Ovary (tissue), 7 donors: ENCODE measurements at regions not wholly inside any gene's neighbourhood (a gene's known extent, or its start where the extent isn't known, plus 50 kb on each side); places are given as distances from the start of the nearest gene placed in this dataset.
"Not testable (repeated sequence)": the region's sequence is repeated elsewhere in the genome, so short reads cannot be mapped to it uniquely, and the experiment has no call there.

Experiments used
- DNase-seq, 5 donors: peaks; one replicate each; pipeline ENCODE4 v3.0.0-alpha.2; 2019 to 2020
- H3K27ac ChIP-seq, 2 donors: fragments of 200-600 bp; one replicate each; pipeline versions ENCODE4 v1.5.1 to v1.8.0; 2019 to 2022
- H3K27me3 ChIP-seq: fragments of 200-600 bp; one replicate; pipeline ENCODE4 v1.8.0; 2022
- H3K36me3 ChIP-seq: fragments of 200-600 bp; sonication (generic); one replicate; pipeline ENCODE4 v1.5.1; 2019
- H3K4me1 ChIP-seq: one replicate; pipeline ENCODE4 v1.8.1; 2013; ENCODE audit warnings: mild to moderate bottlenecking, moderate library complexity; ENCODE audit not compliant: insufficient read depth
- H3K4me3 ChIP-seq: fragments of 200-600 bp; sonication (generic); one replicate; pipeline ENCODE4 v1.5.1; 2017
- H3K9me3 ChIP-seq, 2 donors: fragments of 200-600 bp in 1 of 2; sonication (generic) in 1 of 2; one replicate each; pipeline versions ENCODE4 v1.5.1 to v1.8.1; 2013 to 2019; ENCODE audit warnings: mild to moderate bottlenecking in 1 of 2, moderate library complexity in 1 of 2
- EP300 ChIP-seq: sonication (generic); formaldehyde crosslinking; IDR thresholded peaks from one replicate; pipeline ENCODE4 v1.6.1; 2017; ENCODE audit warnings: antibody characterized with exemption
- POLR2A ChIP-seq: fragments of 450-650 bp; IDR thresholded peaks from one replicate; pipeline ENCODE4 v1.6.1; 2017; ENCODE audit warnings: antibody characterized with exemption, mild to moderate bottlenecking, moderate library complexity
- WGBS, 3 donors: extraction: QIAGEN DNeasy Blood & Tissue Kit in 1 of 3; methylation state at CpG; one replicate each; pipeline versions ENCODE4 v1.1.5 to v1.1.7; 2013 to 2017; 5-methylcytosine and 5-hydroxymethylcytosine counted together
- intact Hi-C, 4 donors: fragments of 100-400 bp; cut with DNase I; formaldehyde crosslinking; loops; one replicate each; pipeline versions ENCODE4 v1.11.0 to v1.15.1; 2022 to 2023
- TF ChIP-seq, protein P1 (sequence below), 3 donors: fragments of 450-650 bp in 2 of 3; fragments of 200-600 bp in 1 of 3; IDR thresholded peaks; one replicate each; pipeline versions ENCODE4 v1.5.1 to v1.8.0; 2016 to 2022; ENCODE audit warnings: antibody characterized with exemption in 3 of 3, mild to moderate bottlenecking in 1 of 3
- donor health status: DM: no; HTN: no; CAD: no; lungs with moderate emphysema.
- donor health status: DM: no; HTN: no; CAD: no.
- donor health status: Bipolar disorder and iron deficiency.
- donor health status: DM: no; HTN: no; CAD: no.
- donor health status: DM: yes; HTN: yes; CAD: no.

DNA sequence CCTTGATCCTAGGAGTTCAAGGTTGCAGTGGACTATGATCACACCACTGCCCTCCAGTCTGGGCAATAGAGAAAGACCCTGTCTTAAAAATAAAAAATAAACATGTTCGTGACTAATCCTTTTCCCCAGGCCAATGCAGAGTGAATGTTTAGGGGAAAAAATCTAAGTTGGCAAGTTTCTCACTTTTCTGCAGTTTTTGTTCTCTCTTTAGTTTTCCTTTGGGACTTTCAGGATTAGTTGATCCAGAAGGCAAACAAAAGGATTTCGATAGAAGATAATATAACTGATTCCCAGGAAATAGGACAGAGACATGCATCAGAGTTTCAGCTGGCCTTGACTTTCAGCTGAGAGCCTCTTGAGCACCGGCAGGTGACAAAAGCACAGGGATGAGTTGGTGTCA, 53.3 kb downstream of the SOD2 start:
- no peaks in the 10 kb centered on the region for H3K9me3 ChIP-seq
- DNase-seq = no peak
- H3K27me3 ChIP-seq = no peaks in the 10 kb centered on the region
- intact Hi-C loops = no loop called here
- no peak for TF ChIP-seq EP300
- TF ChIP-seq, protein P1, sequence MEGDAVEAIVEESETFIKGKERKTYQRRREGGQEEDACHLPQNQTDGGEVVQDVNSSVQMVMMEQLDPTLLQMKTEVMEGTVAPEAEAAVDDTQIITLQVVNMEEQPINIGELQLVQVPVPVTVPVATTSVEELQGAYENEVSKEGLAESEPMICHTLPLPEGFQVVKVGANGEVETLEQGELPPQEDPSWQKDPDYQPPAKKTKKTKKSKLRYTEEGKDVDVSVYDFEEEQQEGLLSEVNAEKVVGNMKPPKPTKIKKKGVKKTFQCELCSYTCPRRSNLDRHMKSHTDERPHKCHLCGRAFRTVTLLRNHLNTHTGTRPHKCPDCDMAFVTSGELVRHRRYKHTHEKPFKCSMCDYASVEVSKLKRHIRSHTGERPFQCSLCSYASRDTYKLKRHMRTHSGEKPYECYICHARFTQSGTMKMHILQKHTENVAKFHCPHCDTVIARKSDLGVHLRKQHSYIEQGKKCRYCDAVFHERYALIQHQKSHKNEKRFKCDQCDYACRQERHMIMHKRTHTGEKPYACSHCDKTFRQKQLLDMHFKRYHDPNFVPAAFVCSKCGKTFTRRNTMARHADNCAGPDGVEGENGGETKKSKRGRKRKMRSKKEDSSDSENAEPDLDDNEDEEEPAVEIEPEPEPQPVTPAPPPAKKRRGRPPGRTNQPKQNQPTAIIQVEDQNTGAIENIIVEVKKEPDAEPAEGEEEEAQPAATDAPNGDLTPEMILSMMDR (IDR thresholded peaks at IDR 0.05) = no peak
- no peak overlapping the region for H3K27ac ChIP-seq
- H3K4me1 ChIP-seq = no peaks in the 10 kb centered on the region
- 45 to 63% (median 56%) methylated on average over 3 of the region's 3 CpGs for WGBS, 3 donors
- no peaks in the 10 kb centered on the region for H3K36me3 ChIP-seq
- H3K4me3 ChIP-seq = no peak overlapping the region

GRCh38 chr6:159633196-159633595, 59.8 kb downstream of the SOD2 start:
- 78 to 86% (median 79%) methylated on average over 5 of the region's 5 CpGs for WGBS, 3 donors
- H3K27ac ChIP-seq = no peak overlapping the region
- no peaks in the 10 kb centered on the region for H3K36me3 ChIP-seq
- H3K27me3 ChIP-seq = no peaks in the 10 kb centered on the region
- H3K9me3 ChIP-seq = no peaks in the 10 kb centered on the region
- DNase-seq = no peak
- intact Hi-C loops = no loop called here
- TF ChIP-seq, protein P1 (IDR thresholded peaks at IDR 0.05) = no peak
- no peak for TF ChIP-seq POLR2A
- no peak for TF ChIP-seq EP300
- no peak overlapping the region for H3K4me3 ChIP-seq
- H3K4me1 ChIP-seq = no peaks in the 10 kb centered on the region

DNA sequence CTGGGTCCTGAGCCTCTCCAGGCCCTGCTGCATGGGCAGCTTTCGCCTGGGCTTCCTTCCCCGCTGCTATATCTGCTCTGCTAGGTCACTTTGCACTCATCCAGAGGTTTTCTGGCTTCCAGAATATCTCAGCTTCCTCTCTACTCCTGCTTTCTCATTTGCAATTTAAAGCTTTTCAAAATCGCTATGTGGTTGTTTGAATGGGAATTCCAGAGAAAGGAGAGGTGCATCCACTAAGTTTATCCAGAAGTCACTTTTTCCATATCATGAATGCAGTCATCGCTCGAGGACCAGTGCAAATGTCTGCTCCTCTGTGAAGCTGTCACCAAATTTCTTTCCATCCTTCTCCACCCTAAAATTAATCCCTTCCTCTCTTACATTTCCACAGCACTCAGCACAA, 61.2 kb downstream of the SOD2 start:
- H3K9me3 ChIP-seq = no peaks in the 10 kb centered on the region
- H3K27ac ChIP-seq = no peak overlapping the region
- TF ChIP-seq EP300 (no peak), POLR2A (no peak)
- TF ChIP-seq, protein P1 (IDR thresholded peaks at IDR 0.05) = no peak
- DNase-seq = no peak
- intact Hi-C loops = no loop called here
- no peaks in the 10 kb centered on the region for H3K27me3 ChIP-seq
- H3K4me3 ChIP-seq = no peak overlapping the region
- 92 to 94% (median 94%) methylated on average over 5 of the region's 5 CpGs for WGBS, 3 donors
- no peaks in the 10 kb centered on the region for H3K4me1 ChIP-seq
- H3K36me3 ChIP-seq = no peaks in the 10 kb centered on the region

DNA sequence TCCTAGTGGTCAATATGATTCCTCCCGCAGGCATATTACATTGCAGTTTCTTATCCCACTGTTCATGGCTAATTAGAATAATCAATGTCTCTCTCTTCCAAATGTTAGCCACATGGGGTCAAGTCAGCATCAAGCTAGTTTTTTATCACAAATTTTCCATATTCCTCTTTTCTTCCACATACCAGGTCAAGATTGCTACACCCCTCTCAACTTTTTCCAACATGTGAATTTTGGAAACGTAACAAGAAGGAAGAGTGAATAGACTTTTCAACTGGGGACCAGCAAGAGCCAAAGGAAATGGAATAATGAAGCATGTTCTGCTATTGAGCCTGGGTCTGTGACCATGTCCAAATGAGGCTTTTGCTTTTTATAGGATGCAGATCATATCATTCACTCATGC, 65.1 kb downstream of the SOD2 start:
- no peaks in the 10 kb centered on the region for H3K36me3 ChIP-seq
- intact Hi-C loops = no loop called here
- H3K4me3 ChIP-seq = no peak overlapping the region
- H3K9me3 ChIP-seq = no peaks in the 10 kb centered on the region
- no peaks in the 10 kb centered on the region for H3K27me3 ChIP-seq
- DNase-seq = no peak
- 90 to 96% (median 92%) methylated on average over 2 of the region's 2 CpGs for WGBS, 3 donors
- TF ChIP-seq, protein P1 (IDR thresholded peaks at IDR 0.05) = no peak
- TF ChIP-seq POLR2A = no peak
- no peak overlapping the region for H3K27ac ChIP-seq
- H3K4me1 ChIP-seq = no peaks in the 10 kb centered on the region

- intact Hi-C loops = not testable (repeated sequence)
Measured at GRCh38 chr6:159626506-159626905, 66.5 kb downstream of the SOD2 start.

More at GRCh38 chr6:159626506-159626905, 66.5 kb downstream of the SOD2 start:
- 94 to 95% (median 95%) methylated on average over 5 of the region's 5 CpGs for WGBS, 3 donors
- not testable (repeated sequence) for H3K36me3 ChIP-seq, H3K27ac ChIP-seq, H3K9me3 ChIP-seq, H3K27me3 ChIP-seq, H3K4me3 ChIP-seq, H3K4me1 ChIP-seq, DNase-seq
